SU-DHL-6 (cell line): ENCODE measurements at regions not wholly inside any gene's neighbourhood (a gene's known extent, or its start where the extent isn't known, plus 50 kb on each side); places are given as distances from the start of the nearest gene placed in this dataset.
A peak's percentile ranks its signal among the peaks of the same experiment; 100 is the strongest.
"Not testable (repeated sequence)": the region's sequence is repeated elsewhere in the genome, so short reads cannot be mapped to it uniquely, and the experiment has no call there.

Experiments
- H2AFZ ChIP-seq: fragments of 200-600 bp; sonication (generic); 2 replicates; pipeline ENCODE4 v1.6.1; 2014; ENCODE audit warnings: low read depth, mild to moderate bottlenecking, moderate library complexity, mixed read lengths, antibody characterized with exemption, low read length; ENCODE audit not compliant: severe bottlenecking
- H3F3A ChIP-seq: fragments of 200-600 bp; shearing (Covaris generic); 2 replicates; pipeline ENCODE4 v1.6.0; 2016; ENCODE audit warnings: antibody characterized with exemption, mild to moderate bottlenecking; ENCODE audit not compliant: insufficient read depth
- H3K27ac ChIP-seq: fragments of 200-600 bp; sonication (generic); 2 replicates; pipeline ENCODE4 v1.5.1; 2016; ENCODE audit warnings: low read depth, mild to moderate bottlenecking, low read length, moderate library complexity, mixed read lengths
- H3K27me3 ChIP-seq: fragments of 200-600 bp; sonication (generic), shearing (Covaris generic); 2 replicates; pipeline ENCODE4 v1.6.0; 2014; ENCODE audit warnings: mild to moderate bottlenecking, low read length
- H3K36me3 ChIP-seq: fragments of 200-600 bp; sonication (generic); 2 replicates; pipeline ENCODE4 v1.6.1; 2014; ENCODE audit warnings: mild to moderate bottlenecking, low read length, mixed read lengths
- H3K4me2 ChIP-seq: fragments of 300-600, 200-600 bp; shearing (Covaris generic), sonication (generic); 2 replicates; pipeline ENCODE4 v1.6.0; 2014; ENCODE audit warnings: low read length, low read depth, mild to moderate bottlenecking; ENCODE audit not compliant: poor library complexity, severe bottlenecking
- H3K4me3 ChIP-seq: fragments of 200-600 bp; sonication (generic); 2 replicates; pipeline ENCODE4 v1.5.1; 2014; ENCODE audit warnings: antibody characterized with exemption, low read length, mild to moderate bottlenecking, mixed read lengths; ENCODE audit not compliant: insufficient read depth, poor library complexity, severe bottlenecking
- H3K79me2 ChIP-seq: fragments of 200-600 bp; sonication (generic); 2 replicates; pipeline ENCODE4 v1.6.1; 2014; ENCODE audit warnings: mild to moderate bottlenecking, low read length, moderate library complexity; ENCODE audit not compliant: insufficient read depth
- H3K9ac ChIP-seq: fragments of 200-600 bp; sonication (generic); 2 replicates; pipeline ENCODE4 v1.7.0; 2014; ENCODE audit warnings: mild to moderate bottlenecking, low read length
- H3K9me2 ChIP-seq: fragments of 200-600 bp; sonication (generic); replicated peaks from 2 replicates; pipeline ENCODE4 v1.6.1; 2014; ENCODE audit warnings: low read length; ENCODE audit not compliant: insufficient read depth
- H3K9me3 ChIP-seq: fragments of 200-600 bp; sonication (generic); 2 replicates; pipeline ENCODE4 v1.6.1; 2014; ENCODE audit warnings: low read length, mixed read lengths; ENCODE audit not compliant: insufficient read depth
- H4K20me1 ChIP-seq: fragments of 200-600 bp; sonication (generic); 2 replicates; pipeline ENCODE4 v1.6.1; 2014; ENCODE audit warnings: low read depth, mild to moderate bottlenecking, antibody characterized with exemption, low read length, moderate library complexity, mixed read lengths
- EZH2phosphoT487 ChIP-seq: fragments of 200-600 bp; sonication (generic), shearing (Covaris generic); conservative IDR thresholded peaks from 2 replicates; pipeline ENCODE4 v1.6.1; 2018; ENCODE audit warnings: mild to moderate bottlenecking, antibody characterized with exemption, low read length, moderate library complexity, mixed read lengths
- TF ChIP-seq, protein P1 (sequence below): fragments of 200-600 bp; sonication (generic); IDR thresholded peaks from one replicate; pipeline ENCODE4 v1.5.1; 2017; ENCODE audit warnings: antibody characterized with exemption, mild to moderate bottlenecking, low read length, moderate library complexity; ENCODE audit not compliant: insufficient read depth, poor library complexity, severe bottlenecking

GRCh38 chr17:22123536-22124281 is 431.4 kb downstream of the KCNJ18 start:
- Histone ChIP-seq H3K4me3 (no peak overlapping the region), H3K9ac (no peak overlapping the region), H3F3A (no peaks in the 10 kb centered on the region; the same call in 1 of the 2 replicates), H2AFZ (no peak overlapping the region), H3K9me3 (no peaks in the 10 kb centered on the region), H4K20me1 (no peaks in the 10 kb centered on the region; the same call in 1 of the 2 replicates), H3K27ac (no peak overlapping the region), H3K9me2 (no peaks in the 10 kb centered on the region), H3K36me3 (peaks cover 4% of the 10 kb centered on the region; the same call in 1 of the 2 replicates), H3K27me3 (no peaks in the 10 kb centered on the region), H3K4me2 (no peak overlapping the region), H3K79me2 (no peaks in the 10 kb centered on the region)
- TF ChIP-seq EZH2phosphoT487 = no peak
- TF ChIP-seq, protein P1, sequence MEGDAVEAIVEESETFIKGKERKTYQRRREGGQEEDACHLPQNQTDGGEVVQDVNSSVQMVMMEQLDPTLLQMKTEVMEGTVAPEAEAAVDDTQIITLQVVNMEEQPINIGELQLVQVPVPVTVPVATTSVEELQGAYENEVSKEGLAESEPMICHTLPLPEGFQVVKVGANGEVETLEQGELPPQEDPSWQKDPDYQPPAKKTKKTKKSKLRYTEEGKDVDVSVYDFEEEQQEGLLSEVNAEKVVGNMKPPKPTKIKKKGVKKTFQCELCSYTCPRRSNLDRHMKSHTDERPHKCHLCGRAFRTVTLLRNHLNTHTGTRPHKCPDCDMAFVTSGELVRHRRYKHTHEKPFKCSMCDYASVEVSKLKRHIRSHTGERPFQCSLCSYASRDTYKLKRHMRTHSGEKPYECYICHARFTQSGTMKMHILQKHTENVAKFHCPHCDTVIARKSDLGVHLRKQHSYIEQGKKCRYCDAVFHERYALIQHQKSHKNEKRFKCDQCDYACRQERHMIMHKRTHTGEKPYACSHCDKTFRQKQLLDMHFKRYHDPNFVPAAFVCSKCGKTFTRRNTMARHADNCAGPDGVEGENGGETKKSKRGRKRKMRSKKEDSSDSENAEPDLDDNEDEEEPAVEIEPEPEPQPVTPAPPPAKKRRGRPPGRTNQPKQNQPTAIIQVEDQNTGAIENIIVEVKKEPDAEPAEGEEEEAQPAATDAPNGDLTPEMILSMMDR = no peak

DNA sequence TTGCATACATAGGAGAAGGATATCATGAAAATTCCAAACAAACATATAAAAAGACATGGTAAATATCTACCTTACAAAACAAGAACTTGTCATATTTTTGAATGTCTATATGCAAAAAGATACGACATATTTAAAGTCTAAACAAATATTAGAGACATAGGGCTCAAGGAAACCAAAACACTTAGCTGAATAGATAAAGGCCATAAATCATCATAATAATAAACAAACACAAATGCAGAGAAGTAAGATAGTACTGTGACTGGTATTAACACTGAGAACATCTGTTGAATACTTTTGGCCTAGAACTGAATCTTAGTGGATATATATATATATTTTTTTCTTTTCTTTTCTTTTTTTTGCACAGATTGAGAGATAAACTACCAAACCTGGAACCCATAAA is 435.8 kb downstream of the KCNJ18 start:
- no peaks in the 10 kb centered on the region for H3K9me2 ChIP-seq
- no peaks in the 10 kb centered on the region for H3K79me2 ChIP-seq
- no peak overlapping the region for H3K4me3 ChIP-seq

DNA sequence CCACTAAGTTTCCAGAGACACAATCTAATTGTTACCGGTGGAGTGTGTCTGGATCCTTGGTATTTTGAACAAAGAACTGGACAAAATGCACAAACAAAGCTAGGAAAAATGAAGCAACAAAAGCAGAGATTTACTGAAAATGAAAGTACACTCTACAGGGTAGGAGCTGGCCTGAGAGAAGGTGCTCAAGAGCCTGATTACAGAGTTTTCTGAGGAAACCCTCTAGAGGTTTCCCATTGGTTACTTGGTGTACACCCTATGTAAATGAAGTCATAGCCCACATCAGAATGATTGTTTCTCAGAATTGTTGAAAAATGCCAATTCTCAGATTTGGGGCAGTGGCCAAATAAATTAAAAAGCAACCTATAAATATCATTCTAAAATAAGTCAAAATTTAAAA is 436.4 kb downstream of the KCNJ18 start:
- H3K9me3 ChIP-seq = no peaks in the 10 kb centered on the region
- no peaks in the 10 kb centered on the region; the same call in 1 of the 2 replicates for H3F3A ChIP-seq
- H4K20me1 ChIP-seq = no peaks in the 10 kb centered on the region; the same call in 1 of the 2 replicates
- H3K4me3 ChIP-seq = no peak overlapping the region
- TF ChIP-seq, protein P1 = no peak
- no peak for TF ChIP-seq EZH2phosphoT487
- H3K79me2 ChIP-seq = no peaks in the 10 kb centered on the region
- no peak overlapping the region for H3K9ac ChIP-seq
- peaks cover 6% of the 10 kb centered on the region; the same call in 1 of the 2 replicates for H3K36me3 ChIP-seq
- no peaks in the 10 kb centered on the region for H3K9me2 ChIP-seq
- H3K4me2 ChIP-seq = no peak overlapping the region
- H2AFZ ChIP-seq = peak overlapping the region; percentile 62
- no peaks in the 10 kb centered on the region for H3K27me3 ChIP-seq
- no peak overlapping the region for H3K27ac ChIP-seq

More for the DNA sequence above, 435.8 kb downstream of the KCNJ18 start:
- H3K36me3 ChIP-seq = peaks cover 6% of the 10 kb centered on the region; the same call in 1 of the 2 replicates
- peak overlapping the region; percentile 62 for H2AFZ ChIP-seq
- no peak overlapping the region for H3K4me2 ChIP-seq
- no peaks in the 10 kb centered on the region; the same call in 1 of the 2 replicates for H4K20me1 ChIP-seq
- no peak overlapping the region for H3K27ac ChIP-seq
- H3K27me3 ChIP-seq = no peaks in the 10 kb centered on the region
- H3F3A ChIP-seq = no peaks in the 10 kb centered on the region; the same call in 1 of the 2 replicates
- H3K9ac ChIP-seq = no peak overlapping the region
- TF ChIP-seq EZH2phosphoT487 = no peak
- TF ChIP-seq, protein P1 = no peak
- no peaks in the 10 kb centered on the region for H3K9me3 ChIP-seq

GRCh38 chr17:22129920-22130319 is 437.6 kb downstream of the KCNJ18 start:
- H3K79me2 ChIP-seq, H3K9me3 ChIP-seq, H3F3A ChIP-seq, H3K27me3 ChIP-seq, H3K36me3 ChIP-seq, H3K4me3 ChIP-seq, H3K9me2 ChIP-seq, H3K9ac ChIP-seq, H3K27ac ChIP-seq, H3K4me2 ChIP-seq, H4K20me1 ChIP-seq: not testable (repeated sequence)
- H2AFZ ChIP-seq = peak overlapping the region; percentile 40
